HCT116 (cell line): ENCODE measurements at regions not wholly inside any gene's neighbourhood (a gene's known extent, or its start where the extent isn't known, plus 50 kb on each side); places are given as distances from the start of the nearest gene placed in this dataset.

Experiments used
- ATAC-seq: fragments of 200-7000 bp; cut with Tn5 transposase; 2 replicates; pipeline ENCODE4 v1.9.1; 2020; ENCODE audit warnings: mild to moderate bottlenecking, moderate library complexity
- BruUV-seq: library from RNA; stranded (reverse); fragments of 400-500 nt; replicated peaks from 2 replicates; lab custom pipeline; 2021; lab: Mats Ljungman, UMichigan
- CTCF ChIA-PET: fragments of 300-600 bp; sonication (Branson Sonifier 250); formaldehyde crosslinking; loops from one replicate; lab custom pipeline; 2021; ENCODE audit warnings: antibody characterized with exemption; lab: Charles Lee
- POLR2A ChIA-PET: fragments of 300-600, 350-600 bp; sonication (Branson Sonifier 250); formaldehyde crosslinking; loops from one replicate; lab custom pipeline; 2021; ENCODE audit warnings: antibody characterized with exemption; lab: Charles Lee
- RAD21 ChIA-PET, 2 experiments: fragments of 300-600 bp; sonication (Branson Sonifier 250); formaldehyde crosslinking; loops; one replicate each; lab custom pipeline; 2023; ENCODE audit warnings: low total read pairs in 2 of 2; ENCODE audit not compliant: uncharacterized antibody in 2 of 2, unreplicated experiment in 2 of 2, low non-redundant PET in 1 of 2; lab: Charles Lee
- DNase-seq: peaks from one replicate; pipeline ENCODE4 v3.0.0-alpha.2; 2010; ENCODE audit warnings: low read depth, low spot score
- H2AFZ ChIP-seq: fragments of 200-600 bp; shearing (Covaris generic), sonication (generic); 2 replicates; pipeline ENCODE4 v1.6.1; 2017; ENCODE audit warnings: low read depth, mixed run types, mixed read lengths, antibody characterized with exemption, low read length; ENCODE audit not compliant: poor library complexity, severe bottlenecking
- H3K27ac ChIP-seq: 2 replicates; pipeline ENCODE4 v1.5.1; 2012; ENCODE audit warnings: low read depth, low read length
- H3K27me3 ChIP-seq: fragments of 200-600 bp; sonication (generic); 2 replicates; pipeline ENCODE4 v1.6.1; 2016; ENCODE audit warnings: mixed run types, low read length, mixed read lengths; ENCODE audit not compliant: insufficient read depth
- H3K36me3 ChIP-seq, 2 experiments: fragments of 200-500 bp in 1 of 2; fragments of 200-600 bp in 1 of 2; sonication (Bioruptor generic) in 1 of 2; sonication (generic) in 1 of 2; 2 replicates each; pipeline versions ENCODE4 v1.5.1 to v1.6.1; 2014 to 2016; ENCODE audit warnings: low read length in 2 of 2, inconsistent platforms in 1 of 2, mixed read lengths in 1 of 2, mixed run types in 1 of 2; ENCODE audit not compliant: insufficient read depth in 2 of 2, control insufficient read depth in 1 of 2
- H3K4me1 ChIP-seq, 2 experiments: fragments of 200-600 bp in 1 of 2; sonication (generic) in 1 of 2; 2 replicates each; pipeline versions ENCODE4 v1.5.1 to v1.6.1; 2012 to 2017; ENCODE audit warnings: low read length in 2 of 2, inconsistent platforms in 1 of 2, mild to moderate bottlenecking in 1 of 2, mixed read lengths in 1 of 2, mixed run types in 1 of 2, moderate library complexity in 1 of 2; ENCODE audit not compliant: insufficient read depth in 2 of 2, control insufficient read depth in 1 of 2
- H3K4me2 ChIP-seq: fragments of 200-600 bp; sonication (generic); 2 replicates; pipeline ENCODE4 v1.6.1; 2017; ENCODE audit warnings: mixed run types, low read length, mixed read lengths
- H3K4me3 ChIP-seq, 2 experiments: fragments of 200-600 bp in 1 of 2; sonication (generic) in 1 of 2; replicated peaks in 1 of 2; 2 replicates each; pipeline ENCODE4 v1.5.1; 2011 to 2016; ENCODE audit warnings: low read length in 2 of 2, control low read depth in 1 of 2, low read depth in 1 of 2, mild to moderate bottlenecking in 1 of 2, mixed read lengths in 1 of 2, mixed run types in 1 of 2
- H3K79me2 ChIP-seq: fragments of 200-600 bp; sonication (generic); 2 replicates; pipeline ENCODE4 v1.6.1; 2017; ENCODE audit warnings: mild to moderate bottlenecking, mixed run types, low read length, moderate library complexity, mixed read lengths; ENCODE audit not compliant: insufficient read depth
- H3K9ac ChIP-seq: fragments of 200-600 bp; sonication (generic); 2 replicates; pipeline ENCODE4 v1.6.1; 2016; ENCODE audit warnings: low read length, mixed read lengths
- H3K9me2 ChIP-seq: fragments of 200-600 bp; sonication (generic), shearing (Covaris generic); 2 replicates; pipeline ENCODE4 v1.6.1; 2017; ENCODE audit warnings: mixed run types, mild to moderate bottlenecking, moderate library complexity; ENCODE audit not compliant: insufficient read depth
- H3K9me3 ChIP-seq, 2 experiments: fragments of 200-500 bp in 1 of 2; fragments of 200-600 bp in 1 of 2; sonication (Bioruptor generic) in 1 of 2; sonication (generic) in 1 of 2; 2 replicates each; pipeline ENCODE4 v1.6.1; 2014 to 2017; ENCODE audit warnings: low read length in 2 of 2, mixed read lengths in 2 of 2, inconsistent platforms in 1 of 2, low read depth in 1 of 2, mild to moderate bottlenecking in 1 of 2, mixed run types in 1 of 2, moderate library complexity in 1 of 2; ENCODE audit not compliant: control insufficient read depth in 1 of 2, insufficient read depth in 1 of 2
- H4K20me1 ChIP-seq: fragments of 200-600 bp; sonication (generic), shearing (Covaris generic); 2 replicates; pipeline ENCODE4 v1.6.1; 2017; ENCODE audit warnings: mixed run types, mild to moderate bottlenecking, moderate library complexity; ENCODE audit not compliant: insufficient read depth
- CBX3 ChIP-seq: IDR thresholded peaks from 2 replicates; pipeline ENCODE4 v1.6.1; 2012; ENCODE audit warnings: low read depth
- CEBPB ChIP-seq: IDR thresholded peaks from 2 replicates; pipeline ENCODE4 v1.6.1; 2012; ENCODE audit warnings: low read depth
- ELF1 ChIP-seq: IDR thresholded peaks from 2 replicates; pipeline ENCODE4 v1.6.1; 2012; ENCODE audit warnings: low read depth, borderline replicate concordance
- EZH2 ChIP-seq: fragments of 200-600 bp; sonication (generic); IDR thresholded peaks from 2 replicates; pipeline ENCODE4 v1.6.1; 2017; ENCODE audit warnings: antibody characterized with exemption, mixed run types
- FOSL1 ChIP-seq: IDR thresholded peaks from 2 replicates; pipeline ENCODE4 v1.6.1; 2012; ENCODE audit warnings: low read depth
- POLR2AphosphoS5 ChIP-seq: IDR thresholded peaks from 2 replicates; pipeline ENCODE4 v1.6.1; 2011; ENCODE audit warnings: mild to moderate bottlenecking, low read depth, low read length, moderate library complexity
- SP1 ChIP-seq: IDR thresholded peaks from 2 replicates; pipeline ENCODE4 v1.6.1; 2012; ENCODE audit warnings: low read depth
- SRF ChIP-seq: IDR thresholded peaks from 2 replicates; pipeline ENCODE4 v1.6.1; 2012; ENCODE audit warnings: low read depth
- TCF7L2 ChIP-seq: IDR thresholded peaks from 2 replicates; pipeline ENCODE4 v1.7.0; 2011; ENCODE audit warnings: borderline replicate concordance, inconsistent platforms; ENCODE audit not compliant: insufficient read depth, insufficient read length; ENCODE audit errors: extremely low read depth
- ZFX ChIP-seq: fragments of 450-650 bp; IDR thresholded peaks from 2 replicates; pipeline ENCODE4 v1.6.1; 2017
- intact Hi-C: fragments of 100-400 bp; cut with micrococcal nuclease; formaldehyde crosslinking; loops from 2 replicates; pipeline ENCODE4 v1.10.0; 2022
- TF ChIP-seq, protein P1 (sequence below): IDR thresholded peaks from 2 replicates; pipeline ENCODE4 v1.6.1; 2012
- TF ChIP-seq, protein P2 (sequence below): IDR thresholded peaks from 2 replicates; pipeline ENCODE4 v1.6.1; 2012; ENCODE audit warnings: low read depth
- TF ChIP-seq, protein P3 (sequence below), 3 experiments: fragments of 200-600 bp in 1 of 3; sonication (generic) in 1 of 3; IDR thresholded peaks in 2 of 3; conservative IDR thresholded peaks in 1 of 3; 2 replicates each; pipeline ENCODE4 v1.5.1; 2012 to 2017; ENCODE audit warnings: low read depth in 2 of 3, low read length in 2 of 3, antibody characterized with exemption in 1 of 3, borderline replicate concordance in 1 of 3, control low read depth in 1 of 3, mild to moderate bottlenecking in 1 of 3, mixed read lengths in 1 of 3, mixed run types in 1 of 3, moderate library complexity in 1 of 3; ENCODE audit not compliant: insufficient read depth in 1 of 3

DNA sequence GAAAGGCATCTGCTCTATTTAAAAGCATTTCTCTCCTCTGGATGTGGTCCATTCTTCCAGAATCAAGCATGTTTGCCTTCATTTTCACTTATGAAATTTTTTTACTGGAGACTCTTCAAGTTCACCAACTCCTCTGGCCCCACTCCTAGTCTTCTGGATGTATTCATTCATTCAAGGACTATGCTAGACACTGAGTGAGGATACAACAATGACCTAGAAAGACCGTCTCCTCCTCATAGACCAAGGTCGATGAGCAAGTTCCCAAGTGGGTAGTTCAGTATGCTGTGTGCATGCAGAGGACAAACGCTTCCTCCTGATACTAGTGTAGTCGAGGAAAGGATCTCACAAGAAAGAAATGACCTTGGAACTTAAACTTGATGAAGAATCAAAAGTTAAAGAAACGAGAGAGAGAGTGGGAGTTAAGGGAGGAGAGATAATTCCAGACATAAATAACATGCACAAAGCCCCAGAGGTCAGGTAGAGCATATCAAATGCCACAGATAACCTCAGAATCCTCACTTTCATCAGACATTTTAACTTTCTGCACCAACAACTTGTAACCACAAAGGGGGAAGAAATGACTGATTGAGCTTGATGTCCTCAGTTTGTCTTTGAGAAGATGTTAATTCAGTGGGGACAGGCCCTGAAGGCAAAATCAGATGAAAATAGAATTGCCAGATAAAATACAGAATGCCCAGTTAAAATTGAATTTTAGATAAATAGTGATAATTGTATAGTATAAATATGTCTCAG lies 149.4 kb downstream of the IMPG2 start:
- no peak overlapping the region for H2AFZ ChIP-seq
- H4K20me1 ChIP-seq = no peaks in the 10 kb centered on the region
- POLR2A ChIA-PET = no interaction called here
- H3K27me3 ChIP-seq = no peaks in the 10 kb centered on the region
- CTCF ChIA-PET = no interaction called here
- intact Hi-C loops = no loop called here
- no peak for DNase-seq
- H3K4me3 ChIP-seq = no peak overlapping the region
- no peaks in the 10 kb centered on the region for H3K4me1 ChIP-seq
- no peaks in the 10 kb centered on the region for H3K79me2 ChIP-seq
- ATAC-seq = no peak
- TF ChIP-seq, protein P1, sequence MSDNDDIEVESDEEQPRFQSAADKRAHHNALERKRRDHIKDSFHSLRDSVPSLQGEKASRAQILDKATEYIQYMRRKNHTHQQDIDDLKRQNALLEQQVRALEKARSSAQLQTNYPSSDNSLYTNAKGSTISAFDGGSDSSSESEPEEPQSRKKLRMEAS = no peak
- TF ChIP-seq, protein P2, sequence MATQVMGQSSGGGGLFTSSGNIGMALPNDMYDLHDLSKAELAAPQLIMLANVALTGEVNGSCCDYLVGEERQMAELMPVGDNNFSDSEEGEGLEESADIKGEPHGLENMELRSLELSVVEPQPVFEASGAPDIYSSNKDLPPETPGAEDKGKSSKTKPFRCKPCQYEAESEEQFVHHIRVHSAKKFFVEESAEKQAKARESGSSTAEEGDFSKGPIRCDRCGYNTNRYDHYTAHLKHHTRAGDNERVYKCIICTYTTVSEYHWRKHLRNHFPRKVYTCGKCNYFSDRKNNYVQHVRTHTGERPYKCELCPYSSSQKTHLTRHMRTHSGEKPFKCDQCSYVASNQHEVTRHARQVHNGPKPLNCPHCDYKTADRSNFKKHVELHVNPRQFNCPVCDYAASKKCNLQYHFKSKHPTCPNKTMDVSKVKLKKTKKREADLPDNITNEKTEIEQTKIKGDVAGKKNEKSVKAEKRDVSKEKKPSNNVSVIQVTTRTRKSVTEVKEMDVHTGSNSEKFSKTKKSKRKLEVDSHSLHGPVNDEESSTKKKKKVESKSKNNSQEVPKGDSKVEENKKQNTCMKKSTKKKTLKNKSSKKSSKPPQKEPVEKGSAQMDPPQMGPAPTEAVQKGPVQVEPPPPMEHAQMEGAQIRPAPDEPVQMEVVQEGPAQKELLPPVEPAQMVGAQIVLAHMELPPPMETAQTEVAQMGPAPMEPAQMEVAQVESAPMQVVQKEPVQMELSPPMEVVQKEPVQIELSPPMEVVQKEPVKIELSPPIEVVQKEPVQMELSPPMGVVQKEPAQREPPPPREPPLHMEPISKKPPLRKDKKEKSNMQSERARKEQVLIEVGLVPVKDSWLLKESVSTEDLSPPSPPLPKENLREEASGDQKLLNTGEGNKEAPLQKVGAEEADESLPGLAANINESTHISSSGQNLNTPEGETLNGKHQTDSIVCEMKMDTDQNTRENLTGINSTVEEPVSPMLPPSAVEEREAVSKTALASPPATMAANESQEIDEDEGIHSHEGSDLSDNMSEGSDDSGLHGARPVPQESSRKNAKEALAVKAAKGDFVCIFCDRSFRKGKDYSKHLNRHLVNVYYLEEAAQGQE = no peak
- TF ChIP-seq ZFX (no peak), CEBPB (no peak), CBX3 (no peak), POLR2AphosphoS5 (no peak), SRF (no peak), ELF1 (no peak), FOSL1 (no peak), EZH2 (no peak), SP1 (no peak), TCF7L2 (no peak)
- TF ChIP-seq, protein P3, sequence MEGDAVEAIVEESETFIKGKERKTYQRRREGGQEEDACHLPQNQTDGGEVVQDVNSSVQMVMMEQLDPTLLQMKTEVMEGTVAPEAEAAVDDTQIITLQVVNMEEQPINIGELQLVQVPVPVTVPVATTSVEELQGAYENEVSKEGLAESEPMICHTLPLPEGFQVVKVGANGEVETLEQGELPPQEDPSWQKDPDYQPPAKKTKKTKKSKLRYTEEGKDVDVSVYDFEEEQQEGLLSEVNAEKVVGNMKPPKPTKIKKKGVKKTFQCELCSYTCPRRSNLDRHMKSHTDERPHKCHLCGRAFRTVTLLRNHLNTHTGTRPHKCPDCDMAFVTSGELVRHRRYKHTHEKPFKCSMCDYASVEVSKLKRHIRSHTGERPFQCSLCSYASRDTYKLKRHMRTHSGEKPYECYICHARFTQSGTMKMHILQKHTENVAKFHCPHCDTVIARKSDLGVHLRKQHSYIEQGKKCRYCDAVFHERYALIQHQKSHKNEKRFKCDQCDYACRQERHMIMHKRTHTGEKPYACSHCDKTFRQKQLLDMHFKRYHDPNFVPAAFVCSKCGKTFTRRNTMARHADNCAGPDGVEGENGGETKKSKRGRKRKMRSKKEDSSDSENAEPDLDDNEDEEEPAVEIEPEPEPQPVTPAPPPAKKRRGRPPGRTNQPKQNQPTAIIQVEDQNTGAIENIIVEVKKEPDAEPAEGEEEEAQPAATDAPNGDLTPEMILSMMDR (IDR thresholded peaks at IDR 0.05 in 2 of 3, conservative IDR thresholded peaks at IDR 0.05 in 1 of 3; ENCODE audit: borderline replicate concordance in 1 of 3, insufficient read depth in 1 of 3, low read depth in 2 of 3, low read length in 2 of 3) = no peak
- H3K4me2 ChIP-seq = no peak overlapping the region
- H3K9ac ChIP-seq = no peak overlapping the region
- H3K36me3 ChIP-seq = no peaks in the 10 kb centered on the region
- RAD21 ChIA-PET = no interaction called here
- H3K9me3 ChIP-seq = no peaks in the 10 kb centered on the region
- BruUV-seq = no TSS peak
- H3K27ac ChIP-seq = no peak overlapping the region
- H3K9me2 ChIP-seq = no peaks in the 10 kb centered on the region
